Occipital lobe (tissue), 1 donor: ENCODE measurements at regions not wholly inside any gene's neighbourhood (a gene's known extent, or its start where the extent isn't known, plus 50 kb on each side); places are given as distances from the start of the nearest gene placed in this dataset.

Experiments
- DNase-seq: peaks from one replicate; lab custom pipeline; 2025; lab: John Stamatoyannopoulos, UW

DNA sequence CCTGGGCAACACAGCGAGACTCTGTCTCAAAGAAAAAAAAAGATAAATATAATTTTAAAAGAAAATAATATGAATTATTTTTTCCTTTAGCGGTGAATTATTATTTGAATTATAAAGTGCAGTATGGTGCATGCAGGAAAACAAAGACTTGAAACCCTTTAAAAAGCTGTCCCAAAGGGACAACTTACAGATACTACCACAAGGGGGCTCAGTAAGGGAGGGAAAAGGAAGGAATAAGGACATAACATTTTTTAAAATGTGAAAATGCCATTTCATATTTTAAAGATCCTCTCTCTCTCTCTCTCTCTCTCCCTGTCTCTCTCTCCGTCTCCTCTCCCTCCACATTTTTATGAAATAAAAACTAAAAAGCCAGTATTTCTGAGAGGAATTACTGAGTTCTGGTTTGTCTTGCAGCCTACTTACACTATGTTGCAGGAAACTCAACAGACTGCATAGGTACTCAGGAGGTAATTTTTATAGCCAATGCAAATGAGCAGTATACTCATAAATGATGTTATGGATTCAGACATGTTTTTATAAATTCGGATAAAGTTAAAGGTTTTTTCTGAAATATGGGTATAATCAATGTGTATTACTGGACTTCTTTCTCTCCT is 455.0 kb upstream of the GJE1 start:
- DNase-seq = no peak

DNA sequence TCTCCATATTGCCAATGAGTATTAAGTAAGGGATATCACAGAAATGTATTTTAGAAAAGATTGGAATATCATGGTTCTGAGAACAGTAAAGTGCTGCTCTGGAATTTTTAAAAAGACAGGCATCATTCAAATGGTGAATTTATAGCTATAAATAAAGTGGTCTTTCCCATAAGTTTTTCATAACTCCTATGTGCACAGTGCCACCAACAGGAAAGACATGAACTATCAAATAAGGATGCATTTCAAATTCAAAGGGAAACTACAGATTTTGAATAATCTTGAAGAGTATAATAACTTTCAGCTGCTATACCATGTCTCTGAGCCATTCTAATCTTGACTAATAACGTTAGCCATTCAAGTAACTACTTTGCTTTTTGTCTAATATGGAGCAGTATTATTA is 456.8 kb upstream of the GJE1 start:
- no peak for DNase-seq

DNA sequence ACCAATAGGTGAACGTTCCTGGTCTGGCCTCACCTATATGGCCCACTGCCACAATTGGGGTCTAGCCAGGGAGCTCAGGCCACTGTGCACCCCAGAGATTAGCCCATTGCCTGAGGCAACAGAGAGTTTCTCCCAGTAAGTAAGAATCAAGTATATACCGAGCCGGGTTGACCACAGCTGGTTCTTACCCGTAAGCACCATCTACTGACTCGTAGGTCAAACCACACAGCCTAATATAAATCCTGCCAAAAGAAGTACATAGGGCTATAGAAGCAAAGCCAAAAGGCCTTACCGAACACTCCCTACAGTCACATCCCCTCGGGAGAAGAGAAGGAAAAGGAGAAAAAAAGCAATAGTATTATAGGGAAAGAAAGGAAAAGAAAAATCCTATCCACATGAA is 463.6 kb upstream of the GJE1 start:
- no peak for DNase-seq

DNA sequence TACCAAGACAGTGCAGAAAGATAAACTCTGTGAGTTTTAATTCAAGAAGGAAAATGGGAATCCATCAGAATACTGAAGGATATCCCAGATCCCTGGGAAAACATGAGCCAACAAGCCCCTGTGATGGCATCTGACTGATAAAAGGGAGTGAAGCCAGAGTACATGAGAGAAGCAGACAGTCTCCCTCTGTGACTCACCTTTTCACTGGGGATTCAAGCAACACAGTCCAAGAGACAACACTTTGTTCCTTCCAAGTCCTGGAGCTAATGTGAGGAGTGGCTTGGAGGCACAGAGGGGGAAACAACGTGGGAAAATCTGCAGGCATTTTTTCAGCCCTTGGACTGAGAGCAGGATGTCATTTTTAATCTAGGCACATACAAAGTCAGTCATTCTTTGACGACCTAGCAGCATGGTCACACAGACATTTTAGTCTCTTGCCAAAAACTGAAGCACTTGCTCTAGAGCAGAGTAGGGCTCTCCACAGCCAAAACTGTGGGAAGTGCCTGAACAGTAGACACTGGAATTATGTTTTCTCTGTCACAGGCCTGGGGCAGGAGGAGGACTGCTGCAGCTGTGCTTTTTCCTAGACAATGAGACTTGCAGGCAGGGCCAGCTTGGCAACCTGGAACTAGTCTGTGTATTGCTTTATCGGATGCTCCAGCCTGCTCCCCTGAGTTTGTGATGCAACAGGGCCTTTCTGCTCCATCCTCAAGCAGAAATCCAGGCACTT is 465.0 kb upstream of the GJE1 start:
- DNase-seq = no peak

DNA sequence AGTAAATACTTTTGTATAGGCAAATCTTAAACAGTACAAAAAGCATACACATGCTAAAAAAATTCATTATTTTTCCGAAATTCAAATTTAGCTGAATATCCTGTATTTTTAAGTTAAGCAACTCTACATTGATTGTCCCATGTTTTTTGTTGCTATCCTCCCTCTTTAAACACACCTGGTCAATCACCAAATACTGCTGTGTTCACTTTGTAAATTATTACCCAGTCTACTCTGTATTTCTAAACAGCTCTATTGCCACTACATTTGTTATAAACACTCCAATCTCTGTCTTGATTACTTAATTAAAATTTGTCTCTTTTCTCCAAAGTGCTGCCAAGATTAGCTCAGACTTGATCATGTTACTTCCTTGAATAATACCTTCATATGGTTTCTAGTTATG is 466.5 kb upstream of the GJE1 start:
- DNase-seq = no peak

DNA sequence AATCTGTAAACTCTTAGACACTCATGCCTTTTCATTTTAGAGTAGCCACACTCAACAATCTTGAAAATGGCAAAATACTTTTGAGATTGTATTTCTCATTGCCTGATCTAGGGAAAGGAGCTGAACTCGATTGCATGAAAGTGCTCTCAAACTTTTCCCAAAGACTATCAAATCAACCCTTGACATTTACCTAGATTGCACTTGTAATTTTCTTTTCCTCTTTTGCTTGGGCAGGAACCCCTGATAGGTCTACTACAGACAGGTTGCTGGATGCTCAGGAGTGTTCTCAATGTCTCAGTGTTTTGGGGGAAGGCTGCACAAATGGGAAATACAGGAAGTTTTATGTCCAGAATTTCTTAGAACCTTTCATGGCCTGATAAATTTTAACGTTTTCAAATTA is 468.0 kb upstream of the GJE1 start:
- DNase-seq = no peak

DNA sequence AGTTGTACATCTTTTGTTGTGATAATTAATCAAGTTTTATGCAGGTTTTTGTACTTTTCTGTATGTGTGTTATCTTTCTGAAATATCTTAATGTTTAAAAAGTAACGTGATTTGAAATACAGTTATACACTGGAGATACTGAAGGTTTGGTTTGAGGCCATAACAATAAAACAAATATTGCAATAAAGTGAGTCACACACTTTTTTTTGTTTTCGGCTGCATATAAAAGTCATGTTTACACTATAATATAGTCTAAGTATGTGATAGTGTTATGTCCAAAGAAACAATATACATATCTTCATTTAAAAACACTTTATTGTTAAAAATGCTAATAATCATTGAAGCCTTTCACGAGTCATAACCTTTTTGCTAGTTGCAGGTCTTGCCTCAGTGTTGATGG is 473.1 kb upstream of the GJE1 start:
- DNase-seq = no peak

DNA sequence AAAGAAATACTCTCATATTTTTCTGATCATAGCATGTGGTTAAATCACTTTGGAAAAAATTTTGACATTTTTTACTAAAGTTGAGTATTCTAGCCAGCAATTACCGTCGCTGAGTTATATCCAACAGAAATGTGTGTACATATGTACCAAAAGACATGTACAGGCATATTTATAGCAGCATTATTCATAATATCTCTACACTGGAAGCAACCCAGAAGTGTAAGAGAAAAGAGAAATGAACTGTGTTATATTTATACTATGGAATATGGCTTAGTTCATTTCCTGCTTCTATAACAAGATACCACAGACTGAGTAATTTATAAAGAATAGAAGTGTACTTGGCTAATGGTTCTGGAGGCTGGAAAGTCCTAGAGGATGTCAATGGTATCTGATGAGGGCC is 474.0 kb upstream of the GJE1 start:
- no peak for DNase-seq

DNA sequence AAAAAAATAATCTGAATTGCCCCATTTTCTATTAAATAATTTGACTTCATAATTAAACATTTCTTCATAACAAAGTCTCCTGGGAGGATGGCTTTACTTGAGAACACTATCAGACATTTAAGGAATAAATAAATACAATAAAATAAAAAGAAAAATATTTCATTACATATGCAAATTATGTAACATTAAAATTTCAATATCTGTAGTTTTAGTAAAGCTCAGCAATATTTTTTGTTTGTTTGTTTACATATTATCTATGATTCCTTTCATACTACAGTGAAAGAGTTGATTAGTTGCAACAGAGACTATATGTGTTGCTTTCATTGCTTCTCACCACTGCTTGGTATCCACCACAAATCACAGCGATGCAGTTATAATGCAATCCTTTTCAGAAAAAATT is 474.9 kb upstream of the GJE1 start:
- DNase-seq = no peak

DNA sequence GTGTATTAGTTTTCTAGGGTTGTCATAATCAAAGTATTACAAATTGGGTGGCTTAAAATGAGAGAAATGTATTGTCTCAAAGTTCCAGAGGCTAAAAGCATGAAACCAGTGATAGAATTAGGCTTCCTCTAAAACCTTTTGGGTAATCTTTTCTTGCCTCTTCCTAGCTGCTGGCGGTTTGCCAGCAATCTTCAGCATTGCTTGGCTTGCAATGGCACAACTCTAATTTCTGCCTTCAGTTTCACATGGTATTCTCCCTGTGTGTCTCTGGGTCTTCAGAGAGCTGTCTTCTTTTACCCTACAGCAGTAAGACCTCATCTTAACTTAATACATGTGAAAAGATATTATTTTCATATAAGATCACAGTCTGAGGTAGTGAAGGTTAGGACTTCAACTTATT is 479.1 kb upstream of the GJE1 start:
- DNase-seq = no peak

DNA sequence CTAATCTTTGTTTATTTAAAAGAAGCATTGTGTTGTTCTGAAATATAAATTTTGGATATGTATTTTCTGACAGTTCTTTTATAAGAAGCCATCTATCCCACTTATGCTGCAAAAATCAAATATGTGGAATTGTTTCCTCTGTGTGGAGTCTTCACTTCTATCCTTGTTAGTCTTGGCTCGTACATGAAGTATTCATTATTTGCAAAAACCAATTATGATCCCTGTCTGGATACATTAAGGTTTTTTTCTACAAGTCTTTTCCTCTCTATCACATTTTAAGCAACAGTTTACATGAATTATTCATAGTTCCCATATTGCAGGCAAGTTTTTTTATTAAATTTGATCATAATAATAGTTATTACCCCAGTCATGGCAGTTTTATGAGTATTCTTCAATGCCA is 490.8 kb upstream of the GJE1 start:
- no peak for DNase-seq

DNA sequence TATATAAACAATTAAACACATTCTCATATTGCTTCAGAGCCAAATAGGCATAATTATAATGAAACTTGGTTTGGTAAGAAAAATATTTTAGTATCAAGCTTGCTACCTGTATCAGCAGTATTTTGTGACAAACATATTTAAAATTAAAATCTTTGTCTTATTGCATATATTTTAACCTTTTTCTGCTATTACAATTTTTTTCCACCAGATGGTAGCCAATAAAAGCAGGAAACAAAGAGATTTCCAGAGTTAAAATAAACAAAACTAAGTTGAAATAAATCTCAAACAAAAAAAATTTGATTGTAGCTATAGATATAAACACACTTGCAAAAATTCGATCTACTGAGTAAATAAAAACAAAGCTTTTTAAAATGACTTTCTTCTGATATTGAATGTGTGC is 491.3 kb upstream of the GJE1 start:
- DNase-seq = no peak

DNA sequence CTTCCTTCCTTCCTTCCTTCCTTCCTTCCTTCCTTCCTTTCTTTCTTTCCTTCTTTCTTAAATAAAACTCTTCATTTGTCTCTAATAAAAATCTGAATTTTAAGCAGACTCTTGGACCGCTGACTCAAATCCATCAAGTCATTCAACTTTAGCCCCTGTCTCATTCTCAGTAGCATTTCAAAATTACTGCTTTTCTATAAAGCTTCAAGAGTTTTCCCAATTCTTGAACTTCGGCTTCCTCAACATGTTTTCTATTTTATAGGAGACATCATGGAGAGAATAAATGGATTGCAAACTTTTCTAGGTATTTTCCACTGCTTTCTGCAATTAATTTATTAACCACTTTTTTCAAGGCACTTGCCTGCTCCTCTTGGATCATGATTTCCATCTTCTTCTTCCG is 497.1 kb upstream of the GJE1 start:
- DNase-seq = no peak

DNA sequence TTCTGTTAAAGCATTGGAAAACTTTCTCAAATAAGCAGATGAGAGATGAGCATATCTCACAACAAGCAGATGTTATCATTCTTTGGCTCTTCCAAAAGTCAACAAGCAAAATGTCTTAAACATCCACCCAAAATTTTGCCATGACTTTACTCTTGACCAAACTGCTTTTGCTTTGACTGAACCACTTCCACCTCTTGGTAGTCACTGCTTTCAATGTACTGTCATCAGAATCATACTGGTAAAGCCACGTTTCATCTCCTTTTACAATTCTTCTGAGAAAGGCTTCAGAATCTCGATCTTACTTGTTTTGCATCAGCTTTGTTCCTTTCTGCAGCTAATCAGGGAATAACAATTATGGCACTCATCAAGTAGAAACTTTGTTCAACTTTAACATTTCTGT is 498.5 kb upstream of the GJE1 start:
- no peak for DNase-seq

DNA sequence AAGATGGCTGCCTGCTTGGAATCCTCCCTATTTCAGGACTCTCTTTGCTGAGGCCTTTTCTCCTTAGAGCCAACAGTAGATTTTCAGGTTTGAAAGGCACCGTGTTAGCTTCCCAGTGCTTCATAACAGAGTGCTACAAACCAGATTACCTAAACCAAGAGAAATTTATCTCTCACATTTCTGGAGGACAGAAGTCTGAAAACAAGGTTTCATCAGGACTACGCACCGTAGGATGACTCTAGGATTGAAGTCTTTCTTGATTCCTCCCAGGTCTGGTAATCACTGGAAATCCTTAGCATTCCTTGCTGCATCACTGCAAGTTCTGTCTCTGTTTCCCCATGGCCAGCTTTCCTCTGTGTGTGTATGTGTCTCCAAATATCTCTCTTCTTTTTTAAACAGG is 508.4 kb upstream of the GJE1 start:
- DNase-seq = no peak

DNA sequence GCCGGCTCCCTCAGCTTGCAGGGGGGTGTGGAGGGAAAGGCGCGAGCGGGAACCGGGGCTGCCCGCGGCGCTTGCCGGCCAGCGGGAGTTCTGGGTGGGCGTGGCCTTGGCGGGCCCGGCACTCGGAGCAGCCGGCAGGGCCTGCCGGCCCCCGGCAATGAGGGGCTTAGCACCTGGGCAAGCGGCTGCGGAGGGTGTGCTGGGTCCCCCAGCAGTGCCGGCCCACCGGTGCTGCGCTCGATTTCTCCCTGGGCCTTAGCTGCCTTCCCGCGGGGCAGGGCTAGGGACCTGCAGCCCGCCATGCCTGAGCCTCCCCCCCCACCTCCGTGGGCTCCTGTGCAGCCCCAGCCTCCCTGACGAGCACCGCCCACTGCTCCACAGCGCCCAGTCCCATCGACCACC is 514.5 kb upstream of the GJE1 start:
- DNase-seq = no peak

DNA sequence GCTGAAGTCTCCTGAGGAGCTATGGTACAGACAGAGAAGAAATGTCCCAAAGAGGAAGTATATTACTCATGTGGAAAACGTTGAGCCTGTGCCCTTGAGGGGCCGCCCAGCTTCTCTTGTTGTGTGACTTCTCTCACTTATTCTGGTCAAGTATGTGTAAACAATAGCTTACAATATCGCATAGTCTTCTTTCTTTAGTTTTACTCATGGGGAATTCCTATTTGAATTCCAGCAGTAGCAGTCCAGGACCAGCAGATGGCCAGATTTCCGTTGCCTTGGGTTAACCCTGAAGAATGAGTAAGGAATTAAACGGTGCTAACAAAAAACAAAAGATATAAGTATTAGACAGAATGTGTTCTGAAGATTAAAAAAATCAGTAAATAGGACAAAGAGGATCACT is 522.0 kb upstream of the GJE1 start:
- no peak for DNase-seq

DNA sequence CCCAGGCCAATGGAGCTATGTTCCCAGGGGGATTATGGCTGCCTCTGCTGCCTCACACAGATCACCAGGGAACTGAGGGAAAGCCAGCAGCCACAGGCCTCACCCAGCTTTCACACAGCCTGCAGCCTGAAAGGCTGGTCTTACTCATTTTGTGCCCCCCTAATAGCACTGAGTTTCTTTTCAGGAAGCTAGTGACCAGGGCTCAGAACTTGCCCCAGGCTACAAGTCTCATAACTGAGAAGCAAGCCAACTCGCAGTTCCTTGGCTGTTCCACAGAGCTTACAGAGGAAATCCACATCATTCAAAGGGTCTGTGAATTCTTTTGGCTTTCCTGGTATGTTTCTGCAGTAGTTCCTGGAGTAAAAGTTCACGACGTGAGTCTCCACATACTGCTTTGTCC is 524.8 kb upstream of the GJE1 start:
- no peak for DNase-seq

DNA sequence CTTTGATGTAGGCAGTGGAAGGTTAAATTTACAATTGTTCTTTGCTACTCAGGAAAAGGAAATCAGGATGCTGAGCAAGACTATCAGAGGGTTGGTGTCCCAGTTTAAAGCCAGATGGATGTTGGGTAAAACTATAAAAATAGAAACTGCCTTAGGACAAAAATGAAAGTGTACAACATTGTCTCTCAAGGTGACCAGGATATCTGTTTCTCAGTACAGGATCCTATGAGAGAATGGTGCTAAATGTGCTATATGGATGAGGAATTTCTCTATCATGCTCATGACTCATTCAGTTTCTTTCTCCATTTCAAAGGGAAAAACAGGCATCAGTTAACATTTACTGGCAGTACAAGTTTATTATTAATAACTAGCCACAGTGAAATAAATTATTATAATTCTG is 534.2 kb upstream of the GJE1 start:
- DNase-seq = no peak

DNA sequence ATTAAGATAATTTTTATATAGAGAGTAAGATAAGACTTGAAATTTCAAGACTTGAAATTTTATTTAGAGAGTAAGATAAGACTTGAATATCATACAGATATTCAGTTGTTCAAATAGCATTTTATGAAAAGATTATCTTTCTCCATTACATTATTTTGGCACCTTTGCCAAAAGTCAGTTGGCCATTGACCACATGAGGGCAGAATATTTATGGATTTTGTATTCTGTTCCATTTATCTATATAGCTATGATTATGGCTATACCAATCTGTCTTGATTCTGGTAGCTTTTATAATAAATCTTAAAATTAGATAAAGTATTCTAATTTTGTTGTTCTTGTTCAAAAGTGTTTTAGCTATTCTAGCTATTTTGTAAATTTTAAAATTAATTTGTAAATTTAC is 537.9 kb upstream of the GJE1 start:
- no peak for DNase-seq

DNA sequence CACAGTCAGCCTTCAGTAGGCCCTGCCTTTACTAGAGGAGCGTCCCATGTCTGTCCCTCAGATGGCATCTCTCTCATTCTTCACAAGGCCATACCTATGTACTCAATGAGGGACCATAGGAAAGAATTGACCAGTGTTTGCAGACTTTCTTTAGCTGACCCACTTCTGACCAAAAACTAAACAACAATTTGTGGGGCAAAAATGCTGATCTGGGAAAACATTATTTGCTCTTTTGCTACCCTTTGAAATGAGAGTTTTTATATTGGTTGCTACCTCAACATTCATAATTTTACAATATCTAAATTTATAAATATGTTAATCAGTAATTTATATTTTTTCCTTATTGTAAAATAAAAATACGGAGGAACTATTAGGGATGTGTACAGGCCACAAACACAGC is 539.4 kb upstream of the GJE1 start:
- no peak for DNase-seq

DNA sequence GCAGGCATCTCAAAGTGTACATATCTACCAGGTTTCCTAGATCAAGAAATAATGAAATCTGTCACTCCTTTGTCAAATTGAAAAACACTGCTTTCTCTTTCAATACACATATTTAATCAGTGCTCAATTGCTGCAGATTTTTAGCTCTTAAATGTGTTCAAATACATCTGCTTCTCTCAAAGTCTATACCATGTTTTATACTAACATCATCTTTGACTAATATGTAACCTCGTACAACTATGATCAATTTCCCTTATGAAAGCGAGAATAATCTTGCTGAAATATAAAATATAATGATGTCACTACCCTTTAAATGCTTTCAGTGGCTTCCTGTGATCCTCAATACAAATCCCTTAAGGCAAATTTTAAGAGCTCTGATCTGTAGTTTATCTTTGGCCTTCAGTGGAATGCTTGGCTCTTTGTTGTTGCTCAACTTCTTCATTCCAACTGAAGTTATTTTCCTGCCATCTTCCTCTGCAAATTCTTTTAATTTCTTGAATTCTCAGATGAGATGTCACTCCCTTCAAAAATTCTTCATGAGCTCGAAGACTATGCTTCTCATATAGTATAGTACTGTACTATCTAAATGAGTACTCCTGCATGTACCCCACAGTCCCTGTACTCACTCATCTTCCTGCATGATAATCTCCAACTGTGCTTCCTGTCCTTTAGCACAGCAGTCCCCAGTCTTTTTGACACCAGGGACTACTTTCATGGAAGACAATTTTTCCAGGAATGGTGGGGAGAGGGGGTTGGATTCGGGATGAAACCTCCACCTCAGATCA is 545.1 kb upstream of the GJE1 start:
- no peak for DNase-seq

DNA sequence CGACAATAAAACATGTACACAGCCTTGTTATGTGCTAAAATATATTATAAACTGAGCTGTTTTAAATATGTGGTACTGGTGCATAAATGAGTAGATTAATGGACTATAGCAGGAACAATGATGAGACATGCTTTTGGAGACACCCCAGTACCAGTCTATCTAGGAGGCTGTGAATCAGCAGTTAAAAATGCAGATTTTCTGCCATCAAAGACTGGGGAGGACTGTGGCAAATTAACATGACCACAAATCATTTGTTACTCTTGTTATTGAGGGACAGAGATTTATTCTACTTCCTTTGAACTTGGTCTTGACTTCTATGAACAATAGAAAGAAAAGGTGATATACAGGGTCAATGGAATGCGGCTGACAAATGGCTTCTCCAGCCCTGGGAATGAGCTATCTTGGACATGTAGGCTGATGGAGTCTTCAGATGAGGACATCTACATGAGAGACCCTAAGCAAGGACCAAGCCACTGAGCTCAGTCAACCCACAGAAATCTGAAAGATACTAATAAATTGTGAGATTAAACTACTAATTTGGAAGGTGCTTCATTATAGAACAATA is 551.7 kb upstream of the GJE1 start:
- DNase-seq = no peak
